NCI-H748 (cell line): ENCODE measurements at regions not wholly inside any gene's neighbourhood (a gene's known extent, or its start where the extent isn't known, plus 50 kb on each side); places are given as distances from the start of the nearest gene placed in this dataset.
"Not testable (repeated sequence)": the region's sequence is repeated elsewhere in the genome, so short reads cannot be mapped to it uniquely, and the experiment has no call there.

Source experiments
- DNase-seq: peaks from one replicate; lab custom pipeline; 2025; ENCODE audit not compliant: unreplicated experiment; lab: John Stamatoyannopoulos, UW

- no peak for DNase-seq
Observed at GRCh38 chr20:40090236-40090635, 598.8 kb downstream of the MAFB start.

- no peak for DNase-seq
Observed at GRCh38 chr20:40087496-40087895, 601.5 kb downstream of the MAFB start.

- no peak for DNase-seq
Observed at GRCh38 chr20:40085513-40085912, 603.5 kb downstream of the MAFB start.

- DNase-seq = no peak
Observed at GRCh38 chr20:40082436-40082835, 606.6 kb downstream of the MAFB start.

DNA sequence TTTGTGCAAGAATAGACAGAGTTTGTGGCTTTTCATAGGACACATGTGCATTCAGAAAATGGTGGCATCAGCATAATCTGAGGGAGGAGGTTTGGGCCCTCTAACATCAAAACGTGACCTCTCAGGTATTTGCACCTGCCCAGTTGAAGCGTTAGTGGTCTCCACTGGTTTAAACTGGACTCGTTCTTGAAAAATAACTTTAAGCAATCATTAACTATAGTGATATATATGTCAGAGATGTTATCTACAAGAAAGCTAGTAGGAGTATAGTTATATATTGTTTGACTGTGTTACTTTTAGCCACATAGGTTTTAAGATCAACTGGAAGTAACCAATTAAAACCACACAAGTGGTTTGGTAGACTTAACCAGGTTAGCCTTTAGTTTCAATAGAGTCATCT lies 607.4 kb downstream of the MAFB start:
- no peak for DNase-seq

DNA sequence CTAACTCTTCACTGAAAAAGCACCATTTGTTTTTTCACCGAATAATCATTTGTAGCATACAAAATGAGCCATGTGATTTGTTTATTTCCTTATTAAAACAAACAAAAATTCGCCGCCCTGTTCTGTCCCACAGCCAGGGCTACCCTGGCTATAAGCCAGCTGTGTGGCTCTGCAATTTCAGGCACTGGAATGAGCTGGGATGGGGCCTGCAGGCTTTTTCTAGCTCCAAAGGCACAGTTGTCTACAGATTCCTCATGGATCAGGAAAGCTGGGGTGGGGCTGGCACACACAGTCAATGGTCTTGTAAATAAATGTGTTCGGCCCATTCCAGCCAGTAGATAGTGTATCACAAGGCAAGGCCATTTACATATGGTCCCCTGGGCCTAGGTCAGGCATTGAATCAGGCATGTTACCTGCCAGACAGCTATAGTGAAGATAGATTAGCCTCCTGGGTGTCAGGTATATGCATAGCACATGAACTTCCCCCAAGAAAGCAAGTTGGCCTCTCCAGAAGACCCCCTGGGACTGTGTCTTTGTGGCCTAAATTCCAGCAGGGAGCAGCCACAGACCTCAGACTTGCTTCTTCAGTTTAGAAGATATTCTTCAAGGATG lies 608.9 kb downstream of the MAFB start:
- DNase-seq = no peak

DNA sequence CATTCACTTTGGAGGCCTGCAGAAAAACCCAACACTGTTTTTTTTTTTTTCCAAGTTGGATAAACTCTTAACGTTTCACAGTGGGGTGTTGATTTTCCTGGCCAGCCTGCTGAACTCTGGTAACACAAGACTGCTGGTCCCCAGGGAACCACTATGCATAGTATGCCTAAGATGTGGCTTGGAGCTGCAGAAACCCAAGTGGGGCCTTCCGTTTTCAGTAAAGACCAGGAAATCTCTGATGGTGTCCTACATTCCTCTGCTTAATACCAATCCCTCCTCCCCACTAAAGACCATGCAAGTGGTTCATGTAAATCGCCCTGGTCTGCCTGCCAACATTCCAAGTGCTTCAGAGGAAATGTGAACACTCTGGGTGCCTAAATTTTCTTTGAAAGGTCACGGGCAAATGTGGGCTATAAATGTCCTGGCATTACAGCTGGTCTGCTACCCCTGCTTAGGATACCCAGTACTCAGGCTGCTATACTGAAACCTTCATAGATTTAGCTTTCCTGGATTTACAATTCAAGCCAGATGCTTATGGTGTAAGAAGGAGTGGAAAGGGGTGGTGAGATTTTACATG lies 615.4 kb downstream of the MAFB start:
- no peak for DNase-seq

DNA sequence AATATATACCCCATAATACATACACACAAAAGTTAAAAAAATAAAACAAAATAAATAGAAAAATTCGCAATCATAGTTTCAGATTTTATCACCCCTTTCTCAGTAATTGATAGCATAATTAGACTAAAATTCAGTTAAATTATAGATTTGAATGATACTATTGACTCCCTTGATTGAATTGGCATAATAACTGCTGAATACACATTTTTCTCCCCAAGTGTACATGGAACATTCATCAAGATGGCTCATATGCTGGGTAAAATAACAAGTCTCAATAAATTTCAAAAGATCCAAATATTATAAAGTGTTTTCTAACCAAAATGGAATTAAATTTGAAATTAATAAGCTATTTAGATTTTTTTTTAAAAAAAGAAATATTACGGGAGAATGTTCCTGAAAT lies 616.1 kb downstream of the MAFB start:
- no peak for DNase-seq

DNA sequence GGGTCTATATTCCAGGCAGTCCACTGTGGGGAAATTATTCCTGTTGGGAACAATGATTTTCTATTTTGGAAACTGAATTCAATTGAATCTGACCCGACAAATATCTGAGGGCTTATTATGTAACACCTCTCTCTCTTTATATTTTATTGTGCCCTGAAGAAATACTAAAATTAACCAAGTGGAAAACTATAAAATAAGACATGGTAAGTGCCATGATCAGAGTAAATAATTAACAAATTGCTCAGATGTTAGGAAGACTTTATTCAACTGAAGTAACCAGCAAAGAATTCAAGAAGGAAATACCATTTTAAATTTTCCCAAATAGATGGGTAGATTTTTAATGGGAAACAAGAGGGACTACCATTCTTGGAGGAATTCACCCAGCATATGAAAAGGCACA lies 632.9 kb downstream of the MAFB start:
- DNase-seq = no peak

- no peak for DNase-seq
Observed at GRCh38 chr20:40055711-40056110, 633.3 kb downstream of the MAFB start.

DNA sequence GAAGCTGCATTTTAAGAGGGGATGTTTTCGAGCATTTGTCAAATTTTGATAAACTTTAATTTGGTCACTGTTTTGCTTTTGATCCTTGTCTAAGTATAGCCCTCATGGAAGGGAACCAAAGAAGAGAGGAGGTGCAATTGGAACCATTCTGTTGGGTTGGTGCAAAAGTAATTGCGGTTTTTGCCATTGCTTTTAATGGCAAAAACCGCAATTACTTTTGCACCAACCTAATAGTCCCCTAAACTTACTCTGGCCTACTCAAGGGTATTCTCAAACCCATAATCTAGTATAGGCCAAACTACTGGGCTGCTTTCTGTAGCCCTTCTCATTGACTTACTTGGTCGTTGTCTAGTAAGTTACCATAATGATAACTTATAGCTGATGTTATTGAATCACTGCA lies 634.7 kb downstream of the MAFB start:
- DNase-seq = no peak

GRCh38 chr20:40050596-40050995 lies 638.4 kb downstream of the MAFB start:
- DNase-seq = no peak

- no peak for DNase-seq
Observed at GRCh38 chr20:40049854-40050253, 639.2 kb downstream of the MAFB start.

DNA sequence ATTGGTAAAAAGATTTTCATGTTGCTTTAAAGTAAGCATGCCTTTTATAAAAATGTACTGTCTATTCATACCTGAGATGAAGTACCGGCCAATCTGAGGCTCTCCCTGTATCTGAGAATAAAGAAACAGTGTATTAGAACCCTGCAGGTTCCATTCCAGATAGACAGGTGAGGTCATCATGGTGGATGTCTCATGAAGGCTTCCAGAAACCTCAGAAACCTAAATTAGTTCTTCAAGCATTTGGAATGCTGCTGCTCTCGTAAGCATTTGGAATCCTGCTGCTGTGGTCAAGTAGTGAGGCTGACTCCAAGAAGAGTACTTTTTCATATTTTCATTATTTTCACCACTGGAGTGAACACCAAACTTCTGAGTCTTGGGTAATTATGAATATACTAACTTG lies 642.3 kb downstream of the MAFB start:
- no peak for DNase-seq

DNA sequence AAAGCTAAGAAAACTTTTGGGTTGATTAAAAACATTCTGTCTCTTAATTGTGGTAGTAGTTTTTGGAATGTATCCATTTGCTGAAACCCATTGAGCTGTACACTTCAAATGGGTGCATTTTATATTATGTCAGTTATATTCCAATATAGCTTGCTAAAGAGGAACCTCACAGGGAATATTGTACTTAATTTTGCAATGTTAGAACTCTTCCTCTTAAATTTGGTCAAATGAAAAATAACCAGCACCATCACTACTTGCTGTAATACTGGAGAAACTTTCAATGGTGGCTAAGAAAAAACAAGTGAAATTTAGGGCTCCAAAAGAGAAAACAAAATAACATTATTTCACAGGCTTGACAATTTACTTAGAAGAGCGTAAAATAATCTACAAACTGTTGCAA lies 651.5 kb downstream of the MAFB start:
- no peak for DNase-seq

- no peak for DNase-seq
Observed at GRCh38 chr20:40029589-40029988, 659.4 kb downstream of the MAFB start.

GRCh38 chr20:40019510-40019909 lies 669.5 kb downstream of the MAFB start:
- DNase-seq = peak; percentile 86

- no peak for DNase-seq
Observed at GRCh38 chr20:40017765-40018164, 671.3 kb downstream of the MAFB start.

DNA sequence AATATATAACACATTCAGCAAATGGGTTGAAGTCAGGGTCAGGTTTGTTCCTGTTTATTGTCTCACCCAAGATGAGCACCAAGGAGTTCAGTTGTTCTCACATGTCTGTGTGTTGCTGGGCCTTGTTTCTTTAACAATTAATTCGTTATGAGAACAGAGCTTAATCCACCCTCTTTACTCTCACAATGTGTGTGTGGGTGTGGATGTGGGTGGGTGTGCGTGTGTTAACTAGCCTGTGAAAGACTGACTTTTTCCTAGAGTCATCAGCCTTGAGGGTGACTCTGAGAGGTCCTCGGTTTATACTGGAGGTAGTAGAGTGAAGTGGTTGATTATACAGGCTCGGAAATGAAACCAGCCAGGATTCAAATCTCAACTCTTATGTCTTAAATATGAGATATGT lies 672.1 kb downstream of the MAFB start:
- DNase-seq = no peak

GRCh38 chr20:40016392-40016791 lies 672.6 kb downstream of the MAFB start:
- no peak for DNase-seq

GRCh38 chr20:40012026-40012425 lies 677.0 kb downstream of the MAFB start:
- DNase-seq = not testable (repeated sequence)

DNA sequence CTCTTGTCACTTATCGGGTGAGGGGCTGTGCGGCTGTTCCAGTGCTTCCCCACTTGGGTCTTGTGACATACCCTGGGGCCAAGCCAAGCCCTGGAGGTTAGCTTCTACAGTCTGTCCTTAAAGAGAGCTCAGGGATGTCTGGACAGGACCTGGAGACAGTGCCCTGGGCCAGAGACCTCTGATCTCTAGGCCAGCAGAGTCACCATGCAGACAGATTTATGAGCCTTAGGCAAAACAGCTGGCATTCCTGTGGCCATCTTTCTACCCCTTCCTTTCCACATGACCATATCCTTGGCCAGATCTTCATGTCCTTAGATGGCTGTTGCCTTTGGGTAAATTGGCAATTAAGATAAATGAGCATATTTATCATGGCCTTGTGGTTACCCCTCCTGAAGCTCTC lies 678.6 kb downstream of the MAFB start:
- DNase-seq = no peak

DNA sequence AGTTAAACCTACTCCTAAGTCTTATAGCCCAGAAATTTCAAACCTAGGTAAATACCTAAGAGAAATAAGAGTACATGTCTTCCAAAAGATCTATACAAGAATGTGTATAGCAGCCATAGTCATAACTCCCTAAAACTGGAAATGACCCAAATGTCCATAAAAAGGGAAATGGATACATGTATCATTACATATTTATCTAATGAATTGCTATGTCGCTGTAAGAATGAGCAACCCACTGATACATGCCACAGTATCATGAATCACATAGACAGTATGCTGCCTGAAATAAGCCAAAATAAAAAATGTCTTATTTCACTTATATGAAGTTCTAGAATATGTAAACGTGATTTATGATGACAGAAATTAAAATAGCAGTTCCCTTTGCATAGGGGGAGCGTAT lies 679.5 kb downstream of the MAFB start:
- DNase-seq = no peak
